Parathyroid adenoma (tissue), 2 donors: ENCODE measurements at regions not wholly inside any gene's neighbourhood (a gene's known extent, or its start where the extent isn't known, plus 50 kb on each side); places are given as distances from the start of the nearest gene placed in this dataset.
"Not testable (repeated sequence)": the region's sequence is repeated elsewhere in the genome, so short reads cannot be mapped to it uniquely, and the experiment has no call there.

Source experiments
- H2AFZ ChIP-seq: fragments of 300-600 bp; sonication (generic); one replicate; pipeline ENCODE4 v1.7.0; 2017; ENCODE audit warnings: antibody characterized with exemption, mild to moderate bottlenecking
- H3K27ac ChIP-seq: fragments of 300-600 bp; sonication (generic); one replicate; pipeline ENCODE4 v1.7.0; 2017
- H3K27me3 ChIP-seq: fragments of 300-600 bp; sonication (generic); one replicate; pipeline ENCODE4 v1.7.0; 2017; ENCODE audit warnings: low read length; ENCODE audit not compliant: control insufficient read depth, insufficient read depth
- H3K36me3 ChIP-seq: fragments of 300-600 bp; sonication (generic); one replicate; pipeline ENCODE4 v1.7.0; 2017; ENCODE audit warnings: low read length; ENCODE audit not compliant: control insufficient read depth, insufficient read depth
- H3K4me1 ChIP-seq: fragments of 300-600 bp; sonication (generic); one replicate; pipeline ENCODE4 v1.7.0; 2017; ENCODE audit warnings: control low read depth
- H3K4me2 ChIP-seq: fragments of 300-600 bp; sonication (generic); one replicate; pipeline ENCODE4 v1.7.0; 2017; ENCODE audit warnings: low read length
- H3K4me3 ChIP-seq: fragments of 300-600 bp; sonication (generic); one replicate; pipeline ENCODE4 v1.7.0; 2017; ENCODE audit warnings: low read depth, low read length
- H3K79me2 ChIP-seq: fragments of 300-600 bp; sonication (generic); one replicate; pipeline ENCODE4 v1.7.0; 2017; ENCODE audit warnings: control low read depth
- H3K9ac ChIP-seq: fragments of 300-600 bp; sonication (generic); one replicate; pipeline ENCODE4 v1.7.0; 2017; ENCODE audit warnings: mild to moderate bottlenecking
- H3K9me3 ChIP-seq: fragments of 300-600 bp; sonication (generic); one replicate; pipeline ENCODE4 v1.7.0; 2017; ENCODE audit warnings: low read length; ENCODE audit not compliant: control insufficient read depth
- donor health status: primary hyperparathyroidism.

DNA sequence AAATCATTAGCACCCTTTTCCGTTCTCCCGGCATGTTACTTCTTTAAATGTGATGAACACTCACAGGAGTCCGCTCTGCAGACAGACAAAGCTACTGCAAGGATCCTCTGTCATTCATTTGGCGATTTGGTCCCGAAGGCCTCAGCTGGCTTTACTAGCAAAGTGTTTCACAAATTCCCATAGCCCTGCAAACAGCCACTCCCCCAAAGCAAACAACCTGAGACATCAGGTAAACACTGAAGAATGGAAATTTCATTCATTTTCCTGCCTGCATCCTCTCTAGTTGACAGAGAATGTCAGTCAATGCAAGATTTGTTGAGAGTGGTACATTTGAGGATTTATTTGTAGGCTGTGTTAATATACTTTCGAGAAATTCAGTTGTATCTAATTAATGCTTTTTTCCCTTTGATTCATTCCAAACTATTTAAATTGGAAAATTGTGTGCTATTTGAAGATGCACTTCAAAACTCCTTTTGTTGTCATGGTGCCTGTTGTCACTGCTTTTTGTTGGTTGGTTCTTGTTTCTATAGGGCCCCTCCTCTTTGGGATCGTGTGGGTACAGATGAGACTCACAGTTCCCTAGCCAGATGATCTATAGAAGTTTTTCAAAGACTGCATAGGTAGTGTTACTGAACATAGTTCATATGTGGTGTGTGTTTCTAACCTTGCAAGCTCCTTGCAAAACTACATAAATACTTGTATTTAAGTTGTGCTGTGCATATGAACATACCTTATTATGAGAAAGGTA, 215.7 kb upstream of the PLGLB2 start:
- H3K4me1 ChIP-seq, H3K4me3 ChIP-seq, H3K27me3 ChIP-seq, H3K27ac ChIP-seq, H3K79me2 ChIP-seq, H3K4me2 ChIP-seq, H3K9me3 ChIP-seq, H3K9ac ChIP-seq, H3K36me3 ChIP-seq, H2AFZ ChIP-seq: not testable (repeated sequence)

DNA sequence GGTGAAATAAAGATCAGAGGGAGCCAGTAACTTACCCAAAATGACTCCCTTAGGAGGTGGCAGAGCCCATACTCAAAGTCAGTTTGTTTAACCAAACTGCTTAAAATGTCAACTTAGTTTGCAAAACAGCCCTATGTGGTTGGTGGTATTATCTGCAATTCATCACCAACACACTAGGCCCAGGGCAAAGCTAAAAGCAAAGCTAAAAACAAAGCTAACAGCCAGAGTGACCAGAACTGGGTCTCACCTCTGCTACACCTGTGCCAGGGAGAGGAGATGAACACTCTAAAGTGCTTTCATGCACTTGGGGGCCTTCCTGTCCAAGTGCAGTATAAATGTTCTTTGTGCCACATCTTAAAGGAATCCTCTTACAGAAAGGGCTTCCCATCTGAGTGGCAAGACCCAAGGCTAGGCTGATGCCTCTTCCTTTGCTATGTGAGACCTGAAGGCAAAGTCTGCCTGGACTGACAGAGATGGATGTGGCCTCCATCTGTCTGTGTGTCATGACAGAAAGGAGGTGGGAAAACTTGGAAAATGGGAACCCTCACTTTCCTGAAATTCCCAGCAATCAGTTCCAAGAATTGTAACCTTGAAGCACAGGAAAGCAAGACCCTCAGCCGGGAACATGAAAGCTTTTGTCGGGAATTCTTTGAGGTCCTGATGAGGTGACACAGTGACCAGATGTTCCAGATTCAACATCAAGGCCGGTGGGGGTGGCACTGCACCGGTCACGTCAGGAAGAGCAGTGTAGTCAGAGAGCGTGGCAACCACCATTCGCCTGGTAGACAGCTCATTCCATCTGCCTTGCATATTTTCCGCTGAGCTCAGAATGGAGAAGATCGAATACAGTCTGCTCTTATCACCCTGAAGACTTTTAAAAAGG, 214.3 kb upstream of the PLGLB2 start:
- H3K9me3 ChIP-seq, H2AFZ ChIP-seq, H3K27ac ChIP-seq, H3K79me2 ChIP-seq, H3K9ac ChIP-seq, H3K4me3 ChIP-seq, H3K4me2 ChIP-seq, H3K36me3 ChIP-seq, H3K27me3 ChIP-seq, H3K4me1 ChIP-seq: not testable (repeated sequence)

DNA sequence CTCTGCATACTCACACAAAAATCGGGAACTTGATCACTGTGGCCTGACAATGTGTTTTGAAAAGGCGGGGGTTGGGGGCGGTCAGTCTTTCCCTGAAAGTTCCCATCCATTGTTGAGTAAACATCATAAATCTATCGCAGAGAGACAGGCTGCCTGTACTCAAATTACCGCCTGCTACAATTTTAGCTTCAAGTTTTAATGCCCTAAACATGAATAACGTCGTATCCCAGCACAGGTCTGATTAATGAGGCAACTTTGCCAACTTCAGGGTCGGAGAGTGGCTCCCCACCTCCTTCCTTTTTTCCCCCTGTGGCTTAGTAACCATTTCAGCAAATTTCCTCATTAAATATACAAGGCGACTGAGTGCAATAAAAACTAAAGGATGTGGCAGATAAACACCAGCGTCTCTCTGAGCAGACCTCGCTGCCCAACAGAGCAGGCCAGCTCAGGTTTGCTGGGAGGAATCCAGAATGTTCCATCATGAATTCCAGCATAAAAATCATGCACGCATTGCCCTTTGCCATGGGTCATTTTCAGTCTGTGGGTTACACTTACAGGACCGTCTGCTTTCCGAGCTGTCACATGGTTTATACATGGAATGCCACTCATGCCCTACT, 213.5 kb upstream of the PLGLB2 start:
- not testable (repeated sequence) for H3K4me3 ChIP-seq, H2AFZ ChIP-seq, H3K9me3 ChIP-seq, H3K4me1 ChIP-seq, H3K79me2 ChIP-seq, H3K36me3 ChIP-seq, H3K27me3 ChIP-seq, H3K4me2 ChIP-seq, H3K9ac ChIP-seq, H3K27ac ChIP-seq

DNA sequence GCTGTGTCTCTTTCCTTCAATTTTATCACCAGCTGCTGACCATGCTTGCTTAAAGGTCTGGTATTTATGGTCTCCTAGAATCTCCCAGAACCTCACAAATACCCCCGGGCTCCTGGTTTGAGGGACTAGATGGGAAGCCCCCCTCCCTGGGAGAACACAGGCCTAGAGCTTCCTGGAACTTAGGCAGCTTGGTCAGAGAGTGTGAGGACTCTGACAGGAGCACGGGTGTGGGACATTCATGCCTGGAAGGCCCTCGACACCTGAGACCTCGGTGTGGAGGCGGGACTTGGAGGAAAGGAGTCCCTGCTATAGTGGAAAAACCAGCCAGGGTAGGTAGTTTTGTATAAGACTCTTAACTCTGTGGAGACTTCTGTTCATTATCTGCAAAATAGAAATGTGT, 211.5 kb upstream of the PLGLB2 start:
- not testable (repeated sequence) for H3K9ac ChIP-seq, H3K4me3 ChIP-seq, H3K4me1 ChIP-seq, H3K9me3 ChIP-seq, H2AFZ ChIP-seq, H3K79me2 ChIP-seq, H3K4me2 ChIP-seq, H3K27ac ChIP-seq, H3K27me3 ChIP-seq, H3K36me3 ChIP-seq

DNA sequence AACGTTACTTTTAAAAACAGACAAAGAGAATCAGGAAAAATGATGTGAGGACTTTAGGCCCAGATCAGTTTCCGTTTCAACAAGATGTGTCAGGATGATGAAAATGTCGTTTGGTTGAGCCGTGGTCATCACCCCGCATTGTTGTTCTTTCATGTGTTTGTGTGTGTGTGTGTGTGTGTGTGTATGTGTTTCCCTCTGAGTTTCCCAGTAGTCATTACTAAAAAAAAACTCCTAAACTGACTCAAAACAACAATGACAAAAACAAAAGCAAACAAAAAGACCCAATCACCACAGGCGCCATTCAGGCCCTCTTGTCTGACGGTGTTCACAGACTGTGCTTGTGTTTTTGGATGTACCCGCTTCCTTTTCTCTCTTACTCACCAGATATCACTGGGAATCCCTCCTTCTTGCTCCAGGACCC, 210.6 kb upstream of the PLGLB2 start:
- H3K27ac ChIP-seq = not testable (repeated sequence)

DNA sequence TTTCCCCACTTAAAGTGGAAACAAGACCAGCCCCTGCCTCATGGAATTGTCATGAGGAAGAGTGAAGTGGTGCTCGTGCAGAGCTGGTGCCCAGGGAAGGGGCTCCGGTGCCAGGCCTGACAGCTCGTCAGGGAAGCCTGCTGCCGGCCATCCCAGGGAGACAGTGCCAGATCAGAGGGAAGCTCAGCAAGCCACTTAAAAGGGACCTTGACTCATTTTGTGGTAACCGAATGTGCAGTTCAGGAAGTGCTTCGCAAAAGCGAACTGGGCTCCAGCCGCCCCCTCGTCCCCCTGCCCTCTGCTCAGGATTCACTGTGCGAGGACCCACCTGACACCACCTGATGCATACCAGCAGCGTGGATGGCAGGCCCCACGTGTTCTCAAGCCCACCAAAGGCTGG, 209.6 kb upstream of the PLGLB2 start:
- H3K9me3 ChIP-seq, H3K9ac ChIP-seq, H3K79me2 ChIP-seq, H3K4me3 ChIP-seq, H2AFZ ChIP-seq, H3K4me2 ChIP-seq, H3K4me1 ChIP-seq, H3K27ac ChIP-seq, H3K27me3 ChIP-seq, H3K36me3 ChIP-seq: not testable (repeated sequence)

More for the DNA sequence above, 210.6 kb upstream of the PLGLB2 start:
- H3K4me2 ChIP-seq, H3K79me2 ChIP-seq, H3K4me1 ChIP-seq, H3K36me3 ChIP-seq, H3K9me3 ChIP-seq, H3K4me3 ChIP-seq, H2AFZ ChIP-seq, H3K9ac ChIP-seq, H3K27me3 ChIP-seq: not testable (repeated sequence)

DNA sequence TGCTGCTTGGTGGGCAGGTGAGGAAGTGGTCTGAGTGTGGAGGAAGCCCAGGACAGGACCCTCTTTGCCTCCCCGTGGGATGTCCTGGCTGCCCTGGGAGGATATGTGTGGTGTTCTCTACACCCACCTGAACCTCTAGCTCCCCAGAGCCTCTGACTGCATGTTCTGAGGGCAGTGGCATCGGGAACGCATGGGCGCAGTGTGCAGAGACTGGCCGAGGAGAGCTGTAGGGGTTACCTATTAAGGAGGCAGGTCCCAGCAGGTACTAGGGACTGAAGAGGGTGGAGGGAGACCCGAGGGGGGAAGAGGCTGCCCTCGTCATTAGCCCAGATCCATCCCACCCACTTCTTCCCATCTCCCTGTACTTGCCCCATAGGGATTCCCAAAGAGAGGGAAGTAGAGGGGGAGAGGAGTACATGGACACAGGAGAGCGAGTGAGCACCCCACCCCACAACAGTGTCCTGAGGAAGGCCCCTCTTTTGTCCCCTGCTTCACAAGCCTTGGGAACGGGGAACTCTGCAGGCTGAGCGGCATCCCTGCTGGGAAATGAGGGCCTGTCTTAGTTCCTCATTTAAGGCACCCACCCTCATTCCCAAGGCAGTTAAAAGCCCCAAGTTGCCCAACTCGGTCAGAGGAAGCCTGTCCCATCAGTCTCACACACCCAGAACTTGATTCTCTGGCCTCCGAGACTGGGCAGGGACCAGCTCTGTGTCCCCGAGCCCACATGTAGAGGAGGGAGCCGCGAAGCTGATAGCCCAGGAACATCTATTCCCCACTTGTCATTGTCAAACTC, 208.5 kb upstream of the PLGLB2 start:
- not testable (repeated sequence) for H3K9me3 ChIP-seq, H3K4me1 ChIP-seq, H3K9ac ChIP-seq, H3K4me2 ChIP-seq, H2AFZ ChIP-seq, H3K79me2 ChIP-seq, H3K36me3 ChIP-seq, H3K27ac ChIP-seq, H3K4me3 ChIP-seq, H3K27me3 ChIP-seq

DNA sequence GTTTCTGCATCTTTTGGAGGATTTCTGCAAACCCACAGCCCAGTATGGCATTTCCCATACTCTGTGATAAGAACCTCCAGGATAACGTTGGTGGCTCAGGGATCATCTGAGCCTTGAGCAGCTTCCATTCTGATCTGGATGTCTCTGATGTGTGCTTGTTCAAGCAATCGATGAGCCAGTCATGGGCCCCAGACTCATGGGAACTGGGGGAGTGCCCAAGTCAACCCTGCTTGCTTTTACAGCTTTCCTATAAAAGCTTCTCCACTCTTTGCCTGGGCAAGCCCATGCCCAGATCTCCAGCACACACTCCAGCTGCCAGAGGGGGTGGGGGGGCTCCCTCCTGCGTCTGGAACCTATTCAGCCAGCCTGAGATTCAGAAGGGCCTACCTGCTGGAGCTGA, 207.6 kb upstream of the PLGLB2 start:
- not testable (repeated sequence) for H3K4me3 ChIP-seq, H2AFZ ChIP-seq, H3K36me3 ChIP-seq, H3K4me1 ChIP-seq, H3K27me3 ChIP-seq, H3K9me3 ChIP-seq, H3K79me2 ChIP-seq, H3K27ac ChIP-seq, H3K9ac ChIP-seq, H3K4me2 ChIP-seq

DNA sequence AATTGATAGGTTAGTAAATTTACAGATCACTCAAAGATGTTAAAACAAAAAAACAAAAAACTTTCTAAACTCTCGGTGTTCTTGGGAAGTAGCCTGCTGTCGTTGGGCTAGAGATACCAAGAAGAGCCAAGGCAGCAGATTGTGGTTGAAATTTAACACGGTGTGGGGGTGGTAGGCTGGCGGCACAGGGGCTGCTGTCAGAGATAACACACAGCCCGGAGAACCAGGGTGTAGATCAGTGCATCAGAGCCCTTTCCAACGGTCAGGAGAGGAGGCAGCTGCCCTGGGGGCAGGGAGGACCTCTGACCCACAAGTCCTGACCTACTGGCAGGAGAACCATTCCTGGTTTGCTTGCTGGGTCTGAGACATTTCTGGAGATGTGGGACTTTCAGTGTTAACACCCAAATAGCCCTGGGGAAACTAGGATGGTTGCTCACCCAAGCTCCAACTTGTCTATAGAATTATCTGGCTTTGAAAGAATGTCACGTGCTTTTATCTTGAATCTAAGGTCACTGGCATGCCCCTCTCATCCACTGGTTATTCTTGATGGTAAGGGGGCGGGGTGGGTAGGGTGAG, 205.2 kb upstream of the PLGLB2 start:
- H3K4me2 ChIP-seq, H3K9ac ChIP-seq, H2AFZ ChIP-seq, H3K36me3 ChIP-seq, H3K9me3 ChIP-seq, H3K27me3 ChIP-seq, H3K79me2 ChIP-seq, H3K4me3 ChIP-seq, H3K27ac ChIP-seq, H3K4me1 ChIP-seq: not testable (repeated sequence)

DNA sequence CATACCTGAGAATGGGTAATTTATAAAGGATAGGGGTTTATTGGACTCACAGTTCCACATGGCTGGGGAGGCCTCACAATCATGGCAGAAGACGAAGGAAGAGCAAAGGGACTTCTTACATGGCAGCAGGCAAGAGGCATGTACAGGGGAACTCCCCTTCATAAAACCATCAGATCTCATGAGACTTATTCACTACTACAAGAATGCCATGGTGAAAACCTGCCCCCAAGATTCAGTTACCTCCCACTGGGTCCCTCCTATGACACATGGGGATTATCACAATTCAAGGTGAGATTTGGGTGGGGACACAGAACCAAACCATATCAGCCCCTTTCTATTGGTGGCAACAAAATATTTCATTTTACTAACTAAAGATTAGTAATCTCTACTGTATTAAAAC, 204.1 kb upstream of the PLGLB2 start:
- not testable (repeated sequence) for H3K27ac ChIP-seq, H3K9ac ChIP-seq, H3K4me2 ChIP-seq, H3K4me3 ChIP-seq, H3K36me3 ChIP-seq, H3K4me1 ChIP-seq, H3K79me2 ChIP-seq, H3K9me3 ChIP-seq, H3K27me3 ChIP-seq, H2AFZ ChIP-seq
